ENCODE measurements at regions not wholly inside any gene's neighbourhood (a gene's known extent, or its start where the extent isn't known, plus 50 kb on each side); places are given as distances from the start of the nearest gene placed in this dataset.

DNA sequence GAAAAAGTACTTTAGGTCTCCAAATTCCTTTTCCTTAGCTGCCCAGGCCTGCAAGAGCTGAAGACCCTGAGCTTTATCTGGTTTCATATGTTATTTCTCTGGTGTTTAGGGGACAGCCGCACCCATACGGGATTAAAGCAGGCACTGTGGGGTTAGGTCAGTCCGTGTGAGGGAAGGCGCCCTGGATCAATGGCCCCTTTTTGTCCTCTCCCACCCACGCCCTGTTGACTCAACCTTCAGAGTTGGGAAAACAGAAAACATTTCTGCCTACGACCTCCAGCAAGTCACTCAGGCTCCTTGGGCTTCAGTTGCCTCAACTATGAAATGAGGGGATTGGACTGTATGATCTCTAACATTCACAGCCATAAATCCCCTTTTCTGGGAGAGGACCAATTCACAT is 55.2 kb upstream of the BARX2 start:
- TF ChIP-seq ZC3H11A (IDR thresholded peaks at IDR 0.05) (no peak), KDM1A (IDR thresholded peaks at IDR 0.05; ENCODE audit: low read depth) (no peak), RCOR1 (IDR thresholded peaks at IDR 0.05; ENCODE audit: low read depth, low read length) (no peak), MAZ (IDR thresholded peaks at IDR 0.05; ENCODE audit: borderline replicate concordance, low read depth, low read length) (no peak), SMC3 (IDR thresholded peaks at IDR 0.05) (no peak), TFCP2L1 (CRISPR knock-in tag; IDR thresholded peaks at IDR 0.05) (no peak), PBX3 (IDR thresholded peaks at IDR 0.05) (no peak), FOSL2 (IDR thresholded peaks at IDR 0.05) (no peak), FOSL2 (CRISPR knock-in tag; IDR thresholded peaks at IDR 0.05) (no peak), NR3C1 (IDR thresholded peaks at IDR 0.05) (no peak)
- TF ChIP-seq, protein P1, sequence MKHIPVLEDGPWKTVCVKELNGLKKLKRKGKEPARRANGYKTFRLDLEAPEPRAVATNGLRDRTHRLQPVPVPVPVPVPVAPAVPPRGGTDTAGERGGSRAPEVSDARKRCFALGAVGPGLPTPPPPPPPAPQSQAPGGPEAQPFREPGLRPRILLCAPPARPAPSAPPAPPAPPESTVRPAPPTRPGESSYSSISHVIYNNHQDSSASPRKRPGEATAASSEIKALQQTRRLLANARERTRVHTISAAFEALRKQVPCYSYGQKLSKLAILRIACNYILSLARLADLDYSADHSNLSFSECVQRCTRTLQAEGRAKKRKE (CRISPR knock-in tag; IDR thresholded peaks at IDR 0.05; ENCODE audit: low read depth), result no peak
- TF ChIP-seq, protein P2, sequence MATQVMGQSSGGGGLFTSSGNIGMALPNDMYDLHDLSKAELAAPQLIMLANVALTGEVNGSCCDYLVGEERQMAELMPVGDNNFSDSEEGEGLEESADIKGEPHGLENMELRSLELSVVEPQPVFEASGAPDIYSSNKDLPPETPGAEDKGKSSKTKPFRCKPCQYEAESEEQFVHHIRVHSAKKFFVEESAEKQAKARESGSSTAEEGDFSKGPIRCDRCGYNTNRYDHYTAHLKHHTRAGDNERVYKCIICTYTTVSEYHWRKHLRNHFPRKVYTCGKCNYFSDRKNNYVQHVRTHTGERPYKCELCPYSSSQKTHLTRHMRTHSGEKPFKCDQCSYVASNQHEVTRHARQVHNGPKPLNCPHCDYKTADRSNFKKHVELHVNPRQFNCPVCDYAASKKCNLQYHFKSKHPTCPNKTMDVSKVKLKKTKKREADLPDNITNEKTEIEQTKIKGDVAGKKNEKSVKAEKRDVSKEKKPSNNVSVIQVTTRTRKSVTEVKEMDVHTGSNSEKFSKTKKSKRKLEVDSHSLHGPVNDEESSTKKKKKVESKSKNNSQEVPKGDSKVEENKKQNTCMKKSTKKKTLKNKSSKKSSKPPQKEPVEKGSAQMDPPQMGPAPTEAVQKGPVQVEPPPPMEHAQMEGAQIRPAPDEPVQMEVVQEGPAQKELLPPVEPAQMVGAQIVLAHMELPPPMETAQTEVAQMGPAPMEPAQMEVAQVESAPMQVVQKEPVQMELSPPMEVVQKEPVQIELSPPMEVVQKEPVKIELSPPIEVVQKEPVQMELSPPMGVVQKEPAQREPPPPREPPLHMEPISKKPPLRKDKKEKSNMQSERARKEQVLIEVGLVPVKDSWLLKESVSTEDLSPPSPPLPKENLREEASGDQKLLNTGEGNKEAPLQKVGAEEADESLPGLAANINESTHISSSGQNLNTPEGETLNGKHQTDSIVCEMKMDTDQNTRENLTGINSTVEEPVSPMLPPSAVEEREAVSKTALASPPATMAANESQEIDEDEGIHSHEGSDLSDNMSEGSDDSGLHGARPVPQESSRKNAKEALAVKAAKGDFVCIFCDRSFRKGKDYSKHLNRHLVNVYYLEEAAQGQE (IDR thresholded peaks at IDR 0.05), result no peak
- TF ChIP-seq, protein P3, sequence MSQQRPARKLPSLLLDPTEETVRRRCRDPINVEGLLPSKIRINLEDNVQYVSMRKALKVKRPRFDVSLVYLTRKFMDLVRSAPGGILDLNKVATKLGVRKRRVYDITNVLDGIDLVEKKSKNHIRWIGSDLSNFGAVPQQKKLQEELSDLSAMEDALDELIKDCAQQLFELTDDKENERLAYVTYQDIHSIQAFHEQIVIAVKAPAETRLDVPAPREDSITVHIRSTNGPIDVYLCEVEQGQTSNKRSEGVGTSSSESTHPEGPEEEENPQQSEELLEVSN (IDR thresholded peaks at IDR 0.05; ENCODE audit: borderline replicate concordance, low read depth), result no peak
- DNase-seq (ENCODE audit: low read depth in 1 of 2, low spot score in 1 of 2), result no peak
- Histone ChIP-seq H3K27ac (no peak overlapping the region), H3K4me2 (no peak overlapping the region), H3K4me1 (peaks cover 23% of the 10 kb centered on the region), H3K4me3 (no peak overlapping the region), H3K9me3 (no peaks in the 10 kb centered on the region)
- 62% methylated on average over 6 of the region's 6 CpGs for WGBS (ENCODE audit: missing lambda C conversion rate)
- FAIRE-seq, result no peak
- ChIA-PET POLR2A (no interaction called here), CTCF (interaction anchor here (1.7 kb wide), 1 partner anchor 15 kb away, joined by 5 read pairs; no protein-coding TSS in a partner anchor)
- no peak for ATAC-seq

- DNase-seq (ENCODE audit: low read depth in 1 of 2, low spot score in 1 of 2) (no peak), ATAC-seq (no peak), FAIRE-seq (no peak)
- CTCF ChIA-PET, result interaction anchor here (1.1 to 1.7 kb wide), 2 partner anchors 14 to 435 kb away, joined by 3 to 5 read pairs; no protein-coding TSS in a partner anchor
- POLR2A ChIA-PET, result no interaction called here
- H3K4me2 ChIP-seq, result no peak overlapping the region
- H3K9me3 ChIP-seq, result no peaks in the 10 kb centered on the region
- no peak overlapping the region for H3K4me3 ChIP-seq
- no peak for TF ChIP-seq CHD2 (IDR thresholded peaks at IDR 0.05; ENCODE audit: low read length, partially characterized antibody)
- peaks cover 15% of the 10 kb centered on the region for H3K4me1 ChIP-seq
- 78% methylated on average over 4 of the region's 4 CpGs for WGBS (ENCODE audit: missing lambda C conversion rate)
- H3K27ac ChIP-seq, result no peak overlapping the region
Measured at GRCh38 chr11:129319751-129320150, 55.9 kb upstream of the BARX2 start.

DNA sequence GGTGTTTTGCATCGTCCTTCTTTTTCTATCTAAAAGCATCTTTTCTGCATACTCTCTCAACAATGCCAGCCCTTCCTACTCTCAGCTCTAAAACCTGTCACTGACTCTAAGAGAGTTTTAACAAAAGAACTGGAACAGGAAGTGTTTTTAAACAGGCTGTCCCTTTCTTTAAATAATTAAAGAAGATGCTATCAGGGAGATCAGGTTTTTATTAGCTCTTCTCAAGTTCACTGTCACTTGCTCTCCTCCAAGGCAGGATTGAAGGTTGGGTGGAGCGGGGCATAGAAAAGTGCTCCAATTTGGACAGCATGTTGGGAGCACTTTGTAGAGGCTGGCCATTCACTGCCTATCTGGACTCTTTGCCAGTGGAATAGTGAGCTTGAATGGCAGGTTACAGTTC is 56.4 kb upstream of the BARX2 start:
- FAIRE-seq (no peak), ATAC-seq (no peak), DNase-seq (ENCODE audit: low read depth in 1 of 2, low spot score in 1 of 2) (no peak)
- Histone ChIP-seq H3K4me3 (no peak overlapping the region), H3K4me2 (no peak overlapping the region), H3K27ac (no peak overlapping the region), H3K4me1 (peaks cover 10% of the 10 kb centered on the region), H3K9me3 (no peaks in the 10 kb centered on the region)
- CTCF ChIA-PET, result interaction anchor here (0.6 to 1.8 kb wide), 4 partner anchors 9 to 434 kb away, joined by 3 to 5 read pairs (median 3); no protein-coding TSS in a partner anchor
- POLR2A ChIA-PET, result no interaction called here
- no peak for TF ChIP-seq RCOR1 (IDR thresholded peaks at IDR 0.05; ENCODE audit: low read depth, low read length)
- no peak for TF ChIP-seq ESRRA (IDR thresholded peaks at IDR 0.05; ENCODE audit: borderline replicate concordance, low read length)
- no peak for TF ChIP-seq NFE2L2 (conservative IDR thresholded peaks at IDR 0.05; ENCODE audit: low read length)
- TF ChIP-seq HOXB13 (CRISPR knock-in tag; IDR thresholded peaks at IDR 0.05; ENCODE audit: low read depth), result no peak
- no peak for TF ChIP-seq MAX (IDR thresholded peaks at IDR 0.05)
- TF ChIP-seq HDAC2 (IDR thresholded peaks at IDR 0.05), result no peak
- no peak for TF ChIP-seq JUNB (IDR thresholded peaks at IDR 0.05)
- TF ChIP-seq, protein P4, sequence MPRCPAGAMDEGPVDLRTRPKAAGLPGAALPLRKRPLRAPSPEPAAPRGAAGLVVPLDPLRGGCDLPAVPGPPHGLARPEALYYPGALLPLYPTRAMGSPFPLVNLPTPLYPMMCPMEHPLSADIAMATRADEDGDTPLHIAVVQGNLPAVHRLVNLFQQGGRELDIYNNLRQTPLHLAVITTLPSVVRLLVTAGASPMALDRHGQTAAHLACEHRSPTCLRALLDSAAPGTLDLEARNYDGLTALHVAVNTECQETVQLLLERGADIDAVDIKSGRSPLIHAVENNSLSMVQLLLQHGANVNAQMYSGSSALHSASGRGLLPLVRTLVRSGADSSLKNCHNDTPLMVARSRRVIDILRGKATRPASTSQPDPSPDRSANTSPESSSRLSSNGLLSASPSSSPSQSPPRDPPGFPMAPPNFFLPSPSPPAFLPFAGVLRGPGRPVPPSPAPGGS (IDR thresholded peaks at IDR 0.05), result no peak
- no peak for TF ChIP-seq FOSB (CRISPR knock-in tag; IDR thresholded peaks at IDR 0.05)
- TF ChIP-seq JUN (IDR thresholded peaks at IDR 0.05), result no peak
- TF ChIP-seq NPAS2 (CRISPR knock-in tag; IDR thresholded peaks at IDR 0.05; ENCODE audit: borderline replicate concordance), result no peak
- WGBS (ENCODE audit: missing lambda C conversion rate), result 79% methylated on average over 2 of the region's 2 CpGs
